Gastroesophageal sphincter (tissue), 4 donors: ENCODE measurements at regions not wholly inside any gene's neighbourhood (a gene's known extent, or its start where the extent isn't known, plus 50 kb on each side); places are given as distances from the start of the nearest gene placed in this dataset.

Experiments used
- ATAC-seq: fragments of 150-250 bp; one replicate; pipeline ENCODE4 v1.9.1; 2016; ENCODE audit warnings: mild to moderate bottlenecking, moderate library complexity
- H3K27ac ChIP-seq, 4 donors: fragments of 200-600 bp; sonication (generic) in 3 of 4; 1 replicate in 3 of 4; 2 replicates in 1 of 4; pipeline ENCODE4 v1.5.1; 2016 to 2019
- H3K27me3 ChIP-seq: fragments of 200-600 bp; sonication (generic); one replicate; pipeline ENCODE4 v1.5.1; 2019
- H3K36me3 ChIP-seq, 2 donors: fragments of 200-600 bp; sonication (generic); one replicate each; pipeline ENCODE4 v1.5.1; 2019; ENCODE audit warnings: control low read depth in 1 of 2
- H3K4me1 ChIP-seq, 3 donors: fragments of 200-600 bp; sonication (generic); 1 replicate in 2 of 3; 2 replicates in 1 of 3; pipeline ENCODE4 v1.5.1; 2016 to 2019; ENCODE audit warnings: control low read depth in 2 of 3
- H3K4me3 ChIP-seq, 2 donors: fragments of 200-600 bp; sonication (generic); one replicate each; pipeline ENCODE4 v1.5.1; 2019; ENCODE audit warnings: mild to moderate bottlenecking in 1 of 2, moderate library complexity in 1 of 2
- H3K9me3 ChIP-seq, 3 donors: fragments of 200-600 bp; sonication (generic); one replicate each; pipeline ENCODE4 v1.5.1; 2017 to 2019; ENCODE audit warnings: control low read depth in 2 of 3
- EP300 ChIP-seq: sonication (generic); formaldehyde crosslinking; IDR thresholded peaks from one replicate; pipeline ENCODE4 v1.6.1; 2017; ENCODE audit warnings: antibody characterized with exemption, mild to moderate bottlenecking
- POLR2A ChIP-seq, 2 donors: fragments of 450-650 bp; IDR thresholded peaks; one replicate each; pipeline ENCODE4 v1.6.1; 2017; ENCODE audit warnings: antibody characterized with exemption in 2 of 2, mild to moderate bottlenecking in 2 of 2, moderate library complexity in 1 of 2
- POLR2AphosphoS5 ChIP-seq: sonication (generic); formaldehyde crosslinking; IDR thresholded peaks from one replicate; pipeline ENCODE4 v1.6.1; 2017; ENCODE audit warnings: antibody characterized with exemption
- WGBS, 2 donors: methylation state at CpG; one replicate each; pipeline ENCODE4 v1.1.5; 2018; ENCODE audit warnings: low coverage in 1 of 2; 5-methylcytosine and 5-hydroxymethylcytosine counted together
- TF ChIP-seq, protein P1 (sequence below), 4 experiments: fragments of 200-600 bp in 2 of 4; fragments of 450-650 bp in 2 of 4; sonication (generic) in 1 of 4; IDR thresholded peaks; one replicate each; pipeline ENCODE4 v1.5.1; 2017 to 2019; ENCODE audit warnings: antibody characterized with exemption in 4 of 4, mild to moderate bottlenecking in 2 of 4, moderate library complexity in 2 of 4

DNA sequence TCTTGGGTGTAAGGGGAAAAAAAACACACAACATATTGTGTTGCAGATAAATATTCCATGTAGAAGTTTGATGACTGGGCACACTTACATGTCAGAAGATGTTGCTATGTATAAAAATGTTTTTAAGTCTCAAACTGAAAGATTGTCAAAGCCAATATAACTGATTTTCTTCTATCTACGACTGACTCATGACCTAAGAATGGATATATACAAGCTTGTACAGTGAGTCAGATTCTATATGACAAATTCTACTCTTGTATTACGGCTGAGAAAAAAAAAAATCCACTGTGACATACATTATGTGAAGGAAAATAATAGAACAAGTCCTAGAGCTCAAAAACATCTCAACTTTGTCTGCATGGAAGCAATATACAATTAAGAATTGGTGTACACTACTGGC, 343.0 kb upstream of the PCDH15 start:
- Histone ChIP-seq H3K27ac (no peak overlapping the region), H3K4me3 (no peak overlapping the region), H3K36me3 (no peaks in the 10 kb centered on the region), H3K27me3 (no peaks in the 10 kb centered on the region), H3K9me3 (no peaks in the 10 kb centered on the region), H3K4me1 (no peaks in the 10 kb centered on the region)
- no peak for ATAC-seq
- WGBS, 2 donors: 82 to 85% methylated on average over 2 of the region's 2 CpGs
- no peak for TF ChIP-seq POLR2A (IDR thresholded peaks at IDR 0.05)
- no peak for TF ChIP-seq EP300
- no peak for TF ChIP-seq POLR2AphosphoS5
- TF ChIP-seq, protein P1, sequence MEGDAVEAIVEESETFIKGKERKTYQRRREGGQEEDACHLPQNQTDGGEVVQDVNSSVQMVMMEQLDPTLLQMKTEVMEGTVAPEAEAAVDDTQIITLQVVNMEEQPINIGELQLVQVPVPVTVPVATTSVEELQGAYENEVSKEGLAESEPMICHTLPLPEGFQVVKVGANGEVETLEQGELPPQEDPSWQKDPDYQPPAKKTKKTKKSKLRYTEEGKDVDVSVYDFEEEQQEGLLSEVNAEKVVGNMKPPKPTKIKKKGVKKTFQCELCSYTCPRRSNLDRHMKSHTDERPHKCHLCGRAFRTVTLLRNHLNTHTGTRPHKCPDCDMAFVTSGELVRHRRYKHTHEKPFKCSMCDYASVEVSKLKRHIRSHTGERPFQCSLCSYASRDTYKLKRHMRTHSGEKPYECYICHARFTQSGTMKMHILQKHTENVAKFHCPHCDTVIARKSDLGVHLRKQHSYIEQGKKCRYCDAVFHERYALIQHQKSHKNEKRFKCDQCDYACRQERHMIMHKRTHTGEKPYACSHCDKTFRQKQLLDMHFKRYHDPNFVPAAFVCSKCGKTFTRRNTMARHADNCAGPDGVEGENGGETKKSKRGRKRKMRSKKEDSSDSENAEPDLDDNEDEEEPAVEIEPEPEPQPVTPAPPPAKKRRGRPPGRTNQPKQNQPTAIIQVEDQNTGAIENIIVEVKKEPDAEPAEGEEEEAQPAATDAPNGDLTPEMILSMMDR (IDR thresholded peaks at IDR 0.05): no peak

GRCh38 chr10:55141892-55142291, 340.9 kb upstream of the PCDH15 start:
- H3K36me3 ChIP-seq: no peaks in the 10 kb centered on the region
- ATAC-seq: no peak
- no peaks in the 10 kb centered on the region for H3K27me3 ChIP-seq
- TF ChIP-seq POLR2A (IDR thresholded peaks at IDR 0.05) (no peak), POLR2AphosphoS5 (no peak), EP300 (no peak)
- TF ChIP-seq, protein P1 (IDR thresholded peaks at IDR 0.05): no peak
- H3K27ac ChIP-seq: no peak overlapping the region
- H3K9me3 ChIP-seq: no peaks in the 10 kb centered on the region
- H3K4me3 ChIP-seq: no peak overlapping the region
- no peaks in the 10 kb centered on the region for H3K4me1 ChIP-seq

DNA sequence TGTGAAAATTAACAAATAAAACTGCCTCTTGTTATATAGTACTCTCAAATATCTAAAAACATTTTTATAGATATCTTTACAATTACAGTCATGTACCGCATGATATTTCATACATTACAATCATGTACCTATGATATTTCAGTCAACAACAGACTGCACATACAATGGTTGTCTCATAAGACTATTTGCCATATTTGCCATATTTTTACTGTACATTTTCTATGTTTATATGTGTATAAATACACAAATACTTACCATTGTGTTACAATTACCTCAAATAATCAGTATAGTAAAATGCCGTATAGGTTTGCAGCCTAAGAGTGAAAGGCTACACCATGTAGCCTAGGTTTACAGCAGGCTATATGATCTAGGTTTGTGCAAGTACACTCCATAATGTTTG, 336.0 kb upstream of the PCDH15 start:
- Histone ChIP-seq H3K36me3 (no peaks in the 10 kb centered on the region), H3K27ac (no peak overlapping the region), H3K9me3 (no peaks in the 10 kb centered on the region), H3K4me3 (no peak overlapping the region), H3K4me1 (no peaks in the 10 kb centered on the region), H3K27me3 (no peaks in the 10 kb centered on the region)
- ATAC-seq: no peak
- WGBS, 2 donors: 95 to 100% methylated on average over 2 of the region's 2 CpGs
- TF ChIP-seq, protein P1 (IDR thresholded peaks at IDR 0.05): no peak
- TF ChIP-seq EP300 (no peak), POLR2A (IDR thresholded peaks at IDR 0.05) (no peak), POLR2AphosphoS5 (no peak)

DNA sequence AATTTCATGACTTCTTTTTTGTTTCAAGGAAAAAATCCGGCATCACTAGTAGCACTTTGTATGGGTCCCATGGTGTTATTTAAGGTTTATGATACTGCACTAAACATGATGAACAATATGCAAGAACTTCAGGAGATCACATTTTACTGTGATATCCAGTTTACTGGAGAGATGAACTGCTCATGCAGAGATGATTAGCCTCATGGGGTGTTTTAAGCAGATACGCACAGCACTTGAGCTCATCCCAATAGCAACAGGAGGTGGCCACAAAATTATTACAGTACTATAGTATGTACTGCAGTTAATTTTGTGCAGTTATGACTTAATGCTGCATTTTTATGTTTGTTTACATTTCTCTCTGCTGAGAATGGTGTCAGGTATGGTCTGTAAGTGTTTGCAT, 303.7 kb upstream of the PCDH15 start:
- Histone ChIP-seq H3K36me3 (no peaks in the 10 kb centered on the region), H3K27ac (no peak overlapping the region), H3K9me3 (no peaks in the 10 kb centered on the region), H3K27me3 (no peaks in the 10 kb centered on the region), H3K4me3 (no peak overlapping the region), H3K4me1 (no peaks in the 10 kb centered on the region)
- TF ChIP-seq POLR2AphosphoS5 (no peak), EP300 (no peak), POLR2A (IDR thresholded peaks at IDR 0.05) (no peak)
- TF ChIP-seq, protein P1 (IDR thresholded peaks at IDR 0.05): no peak
- ATAC-seq: no peak
- 79% methylated on average over 2 of the region's 2 CpGs; no CpG with 5 or more reads in 1 of the 2 donors for WGBS, 2 donors

- H3K4me1 ChIP-seq: no peaks in the 10 kb centered on the region
- WGBS, 2 donors: 91% methylated on average over 8 to 9 of the region's 9 CpGs
- H3K27me3 ChIP-seq: no peaks in the 10 kb centered on the region
- H3K9me3 ChIP-seq: no peaks in the 10 kb centered on the region
- no peak overlapping the region for H3K4me3 ChIP-seq
- no peaks in the 10 kb centered on the region for H3K36me3 ChIP-seq
- TF ChIP-seq, protein P1 (IDR thresholded peaks at IDR 0.05): no peak
- TF ChIP-seq POLR2A (IDR thresholded peaks at IDR 0.05): no peak
- no peak for TF ChIP-seq EP300
- TF ChIP-seq POLR2AphosphoS5: no peak
- ATAC-seq: no peak
- H3K27ac ChIP-seq: no peak overlapping the region
Measured at GRCh38 chr10:55098452-55098851, 297.4 kb upstream of the PCDH15 start.
